ENCODE measurements at regions not wholly inside any gene's neighbourhood (a gene's known extent, or its start where the extent isn't known, plus 50 kb on each side); places are given as distances from the start of the nearest gene placed in this dataset.
"Not testable (repeated sequence)": the region's sequence is repeated elsewhere in the genome, so short reads cannot be mapped to it uniquely, and the experiment has no call there.

DNA sequence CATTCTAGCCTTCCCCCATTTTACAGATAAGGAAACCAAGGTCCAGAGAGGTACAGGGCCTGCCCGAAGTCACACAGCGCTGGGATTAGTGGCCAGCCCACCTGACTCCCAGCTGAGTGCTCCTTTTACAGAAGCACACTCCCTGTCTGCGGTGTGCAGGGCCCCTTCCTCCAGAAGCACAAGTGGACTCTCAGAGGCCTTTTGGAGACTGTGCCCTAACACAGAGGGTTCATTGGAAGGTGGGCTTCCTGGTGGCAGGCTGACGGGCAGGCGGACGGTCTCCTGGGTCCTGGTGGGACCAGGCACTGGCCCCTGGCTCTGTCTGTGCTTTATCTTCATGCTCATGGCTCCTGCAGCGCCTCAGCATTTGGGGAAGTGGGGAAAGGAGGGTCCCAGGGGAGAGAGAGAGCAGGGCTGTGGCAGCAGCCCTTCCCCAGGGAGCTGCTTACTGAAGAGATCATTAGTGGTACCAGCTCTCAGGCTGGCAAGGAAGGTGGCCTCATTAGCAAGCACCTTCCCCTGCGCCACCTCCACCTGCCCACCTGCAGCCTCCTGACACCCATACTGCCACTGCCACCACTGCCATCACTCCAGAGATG is 83.1 kb upstream of the GOLGA6L4 start:
- not testable (repeated sequence) for DNase-seq (ENCODE audit: low read depth)

DNA sequence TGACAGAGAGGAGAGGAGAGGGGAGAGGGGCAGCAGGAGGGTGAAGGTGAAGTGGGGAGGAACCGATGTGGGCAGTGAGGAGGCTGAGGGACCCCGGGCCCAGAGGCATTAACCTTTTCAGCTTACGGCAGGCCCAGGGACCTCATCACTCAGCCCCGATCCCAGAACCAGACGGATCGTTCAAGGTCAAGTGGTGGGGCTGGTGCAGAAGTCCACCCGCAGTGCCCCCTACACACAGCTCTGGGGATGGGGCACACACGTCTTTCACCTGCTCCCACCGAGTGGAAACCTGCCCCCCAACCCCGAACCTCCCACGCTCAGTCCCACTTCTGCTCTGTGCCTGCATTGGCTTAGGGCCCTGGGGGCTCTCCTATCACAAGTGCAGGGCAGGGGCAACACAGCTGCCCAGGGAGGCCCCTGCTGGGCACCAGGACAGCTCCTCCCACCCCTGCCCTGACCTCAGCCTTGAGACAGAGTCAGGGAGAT is 81.9 kb upstream of the GOLGA6L4 start:
- not testable (repeated sequence) for DNase-seq (ENCODE audit: low read depth)

GRCh38 chr15:84154314-84154713 is 81.3 kb upstream of the GOLGA6L4 start:
- DNase-seq (ENCODE audit: low read depth): not testable (repeated sequence)

DNA sequence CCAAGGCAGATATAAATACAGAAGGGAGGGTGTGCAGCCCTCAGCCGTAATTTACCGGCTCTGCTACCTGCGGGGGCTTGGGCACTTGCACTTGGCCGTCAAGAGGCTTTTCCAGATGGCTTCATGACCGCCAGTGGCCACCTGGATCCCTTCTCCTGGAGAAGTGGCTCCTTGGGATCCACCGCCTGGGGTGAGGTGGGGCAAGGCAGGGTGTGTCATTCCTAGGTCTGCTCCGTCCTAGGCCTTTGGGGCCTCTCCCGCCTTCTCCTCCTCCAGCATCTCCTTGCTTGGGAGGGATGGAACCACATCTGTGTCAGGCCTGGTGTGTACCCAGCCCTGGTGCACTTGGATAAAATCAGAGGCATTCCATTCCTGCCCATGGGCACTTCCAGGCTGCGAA is 80.8 kb upstream of the GOLGA6L4 start:
- DNase-seq (ENCODE audit: low read depth): not testable (repeated sequence)

GRCh38 chr15:84155792-84156587 is 79.6 kb upstream of the GOLGA6L4 start:
- not testable (repeated sequence) for DNase-seq (ENCODE audit: low read depth)

- not testable (repeated sequence) for DNase-seq (ENCODE audit: low read depth)
These were observed 79.1 kb upstream of the GOLGA6L4 start for GRCh38 chr15:84156588-84156840.

DNA sequence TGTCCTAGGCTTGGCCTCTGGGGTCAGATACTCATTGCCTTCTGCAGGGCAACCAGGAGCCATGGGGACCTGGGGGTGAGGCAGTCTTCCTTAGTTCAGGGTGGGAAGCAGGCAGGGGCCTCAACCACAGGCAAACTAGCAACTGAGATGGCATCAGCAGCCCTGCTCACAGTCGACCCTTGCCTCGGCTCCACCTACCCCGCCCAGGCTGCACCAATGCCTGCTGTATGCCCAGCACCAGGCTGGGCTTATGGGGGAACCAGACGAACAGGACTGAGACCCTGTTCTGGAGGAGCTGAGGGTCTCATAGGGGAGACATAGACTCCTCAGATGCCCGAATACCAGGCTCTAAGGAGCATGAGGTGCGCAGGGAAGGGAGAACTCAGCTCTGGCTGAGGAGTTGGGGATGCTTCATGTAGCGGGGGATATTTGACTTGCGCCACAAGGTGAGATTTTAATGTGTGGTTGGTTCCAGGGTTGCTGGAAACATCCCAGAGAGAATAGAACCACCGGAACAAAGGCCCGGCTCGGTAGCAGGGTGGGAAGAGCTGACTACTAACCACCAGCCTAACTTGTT is 78.4 kb upstream of the GOLGA6L4 start:
- DNase-seq (ENCODE audit: low read depth): not testable (repeated sequence)

DNA sequence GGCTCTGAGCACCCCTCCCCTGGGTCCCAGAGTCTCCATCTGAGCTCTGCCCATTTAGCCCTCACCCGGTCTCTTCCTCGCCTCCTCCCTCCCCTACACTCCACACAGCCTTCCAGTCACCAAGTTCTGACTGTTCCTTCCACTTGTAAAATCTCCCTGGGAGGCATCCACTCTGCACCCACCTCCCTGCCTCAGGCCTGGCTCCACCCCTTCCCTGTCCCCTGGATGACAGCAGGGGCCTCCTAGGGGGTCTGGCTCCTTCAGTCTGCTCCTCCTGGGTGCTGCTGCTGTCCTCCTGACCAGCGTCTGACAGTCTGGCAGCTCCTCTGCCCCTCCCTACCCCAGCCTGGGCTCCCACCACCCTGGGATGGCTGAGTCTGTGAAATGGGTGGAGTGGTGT is 77.7 kb upstream of the GOLGA6L4 start:
- not testable (repeated sequence) for DNase-seq (ENCODE audit: low read depth)

DNA sequence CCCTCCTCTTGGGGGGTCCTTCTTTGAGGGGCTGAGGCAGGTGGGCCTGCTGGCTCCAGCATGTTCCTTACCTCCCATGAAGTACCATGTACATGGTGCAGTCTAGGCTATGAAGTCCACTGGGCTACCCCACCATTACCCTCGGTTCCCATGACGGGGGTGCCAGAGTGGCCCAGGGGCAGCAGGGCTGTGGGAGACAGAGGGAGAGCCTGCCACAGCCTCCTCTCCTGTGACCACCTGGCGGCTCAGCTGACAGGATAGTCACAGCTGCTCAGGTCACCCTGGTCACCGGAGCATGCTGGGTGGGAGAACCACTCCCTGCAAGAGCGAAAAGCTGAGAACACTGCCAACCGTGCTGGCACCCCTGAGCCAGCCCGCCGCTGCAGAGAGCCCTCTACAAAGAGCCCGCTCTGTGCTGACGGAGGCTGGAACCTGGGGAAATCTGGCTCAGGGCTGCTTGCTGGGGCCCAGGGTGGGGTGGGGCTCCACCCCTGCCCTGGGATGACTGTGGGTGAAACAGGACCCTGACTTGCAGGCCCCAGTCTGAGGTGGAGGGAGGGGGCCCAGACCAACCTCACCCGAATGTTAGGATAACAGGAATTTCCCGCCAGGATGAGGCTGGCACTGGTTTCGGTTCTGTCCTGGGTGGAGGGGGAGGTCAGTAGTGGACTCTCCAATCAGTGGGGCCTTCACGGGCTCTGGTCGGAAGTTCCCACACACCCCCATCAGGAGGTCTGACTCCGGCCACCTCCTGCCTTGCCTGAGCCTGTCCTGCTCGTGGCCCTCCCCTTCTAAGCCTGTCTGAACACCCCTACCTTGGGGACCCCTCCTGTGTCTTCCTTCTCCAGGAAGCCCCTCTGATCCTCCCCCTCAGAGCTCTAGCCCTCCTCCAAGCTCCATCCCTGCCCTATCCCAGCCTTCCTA is 76.0 kb upstream of the GOLGA6L4 start:
- DNase-seq (ENCODE audit: low read depth): not testable (repeated sequence)

- DNase-seq (ENCODE audit: low read depth): not testable (repeated sequence)
These were observed 70.9 kb upstream of the GOLGA6L4 start for GRCh38 chr15:84164423-84165292.

GRCh38 chr15:84170029-84170428 is 65.5 kb upstream of the GOLGA6L4 start:
- not testable (repeated sequence) for DNase-seq (ENCODE audit: low read depth)

- not testable (repeated sequence) for DNase-seq (ENCODE audit: low read depth)
These were observed 62.4 kb upstream of the GOLGA6L4 start for GRCh38 chr15:84173231-84173610.
